GM21528 (cell line): ENCODE measurements at regions not wholly inside any gene's neighbourhood (a gene's known extent, or its start where the extent isn't known, plus 50 kb on each side); places are given as distances from the start of the nearest gene placed in this dataset.

Experiments
- ATAC-seq: cut with Tn5 transposase; IDR thresholded peaks from one replicate; pipeline ENCODE4 v1.9.1; 2021; ENCODE audit warnings: mild to moderate bottlenecking, moderate library complexity; ENCODE audit not compliant: unreplicated experiment, low FRiP score

- no peak for ATAC-seq
These were observed 318.9 kb upstream of the HS6ST1 start for GRCh38 chr2:128637481-128638155.

GRCh38 chr2:128638341-128639119 lies 319.9 kb upstream of the HS6ST1 start:
- ATAC-seq, result no peak

GRCh38 chr2:128639120-128639477 lies 320.4 kb upstream of the HS6ST1 start:
- no peak for ATAC-seq

DNA sequence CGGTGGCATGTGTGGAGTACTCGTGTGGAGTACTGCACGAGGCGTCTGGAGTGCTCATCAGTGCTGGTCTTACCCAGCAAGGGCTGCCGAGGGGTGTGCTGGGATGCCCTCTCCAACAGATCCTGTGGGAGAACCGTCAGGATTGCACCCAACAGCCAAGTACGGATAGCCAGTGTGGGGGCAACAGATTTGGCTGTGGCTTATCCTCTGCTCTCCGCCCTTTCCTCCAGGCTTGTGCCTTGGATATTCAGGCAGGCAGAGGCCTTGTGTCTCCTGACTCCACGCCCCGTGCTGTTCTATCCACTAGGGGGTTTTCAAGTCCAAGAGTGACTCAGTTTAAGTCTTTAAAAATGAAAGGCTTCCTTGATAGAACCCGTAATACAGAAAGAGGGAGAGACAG lies 321.0 kb upstream of the HS6ST1 start:
- no peak for ATAC-seq

DNA sequence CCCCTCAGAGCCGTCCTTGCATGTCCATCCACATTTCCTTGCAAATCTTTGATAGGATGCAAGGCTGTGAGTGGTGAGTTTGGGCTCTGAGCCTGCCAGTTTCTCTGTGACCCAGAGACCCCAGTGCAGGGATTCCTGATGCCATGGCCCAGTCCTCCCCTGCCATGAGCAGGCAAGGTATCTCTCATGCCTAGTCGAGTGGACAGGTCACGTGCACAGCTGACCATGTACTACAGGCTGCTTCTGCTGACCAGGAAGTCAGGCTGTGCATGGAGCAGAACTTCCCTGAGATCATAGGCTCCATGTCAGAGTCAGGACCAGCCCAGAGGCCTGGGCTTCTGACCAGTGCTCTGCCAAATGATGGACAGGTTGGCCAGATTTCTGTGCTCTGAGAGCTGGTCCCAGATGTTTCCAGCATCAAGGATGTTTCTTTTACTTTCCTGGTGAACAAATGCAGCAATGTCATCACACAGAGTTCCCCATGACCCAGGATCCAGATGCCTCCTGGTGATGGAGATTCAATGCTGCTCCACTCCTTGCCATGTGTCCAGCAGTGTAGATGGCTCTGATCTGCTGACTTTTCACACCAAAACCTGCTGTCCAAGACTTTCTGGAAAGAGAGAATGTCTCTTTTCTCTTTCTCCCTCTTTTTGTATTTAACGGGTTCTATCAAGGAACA lies 321.6 kb upstream of the HS6ST1 start:
- no peak for ATAC-seq

- no peak for ATAC-seq
These were observed 322.2 kb upstream of the HS6ST1 start for GRCh38 chr2:128640845-128641360.

GRCh38 chr2:128641421-128642080 lies 322.9 kb upstream of the HS6ST1 start:
- ATAC-seq, result no peak

DNA sequence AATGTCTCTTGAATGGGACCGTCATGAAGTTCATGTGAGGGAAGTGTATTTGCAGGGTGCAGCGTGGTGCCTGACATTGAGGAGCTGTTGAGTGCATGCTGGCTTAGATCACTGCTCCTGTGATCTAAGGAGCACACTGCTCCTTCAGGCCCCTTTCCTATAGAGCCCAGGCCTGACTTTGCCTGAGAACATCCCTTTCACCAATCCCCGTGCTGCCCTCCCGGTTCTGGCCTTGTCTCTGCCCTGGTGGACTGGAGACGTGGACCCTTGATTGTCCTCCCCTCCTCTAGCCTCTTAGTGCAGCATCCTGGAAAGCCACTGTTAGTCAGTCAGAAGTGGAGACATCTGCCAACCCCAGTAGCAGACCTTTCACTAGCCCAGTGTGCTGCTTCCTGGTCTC lies 323.6 kb upstream of the HS6ST1 start:
- no peak for ATAC-seq

- no peak for ATAC-seq
These were observed 324.2 kb upstream of the HS6ST1 start for GRCh38 chr2:128642821-128643220.

- no peak for ATAC-seq
These were observed 324.8 kb upstream of the HS6ST1 start for GRCh38 chr2:128643221-128644065.

GRCh38 chr2:128644156-128644555 lies 325.5 kb upstream of the HS6ST1 start:
- no peak for ATAC-seq

DNA sequence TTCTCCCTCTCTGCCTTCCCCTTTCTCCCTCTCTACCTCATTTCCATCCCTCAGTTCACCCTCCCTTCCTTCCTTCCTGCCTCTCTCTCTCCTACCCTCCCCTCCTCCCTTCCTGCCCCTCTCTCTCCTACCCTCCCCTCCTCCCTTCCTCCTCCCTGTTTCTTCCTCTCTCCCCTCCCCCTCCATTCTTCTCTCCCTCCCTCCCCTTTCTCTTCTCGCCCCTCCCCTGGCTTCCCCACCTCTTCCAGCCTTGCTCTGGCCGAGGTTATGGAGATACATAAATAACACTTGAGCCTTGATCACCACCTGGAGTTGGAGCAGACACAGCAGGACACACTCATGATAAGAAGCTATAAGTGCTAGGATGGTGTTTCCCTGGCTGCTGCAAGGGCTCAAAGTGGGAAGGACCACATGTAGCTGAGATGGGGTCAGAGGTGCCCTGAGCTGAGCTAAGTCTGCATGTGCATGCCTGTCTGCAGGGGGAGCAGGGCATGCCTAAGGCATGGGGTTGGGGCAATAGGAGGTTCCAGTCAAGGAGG lies 326.1 kb upstream of the HS6ST1 start:
- ATAC-seq, result no peak

DNA sequence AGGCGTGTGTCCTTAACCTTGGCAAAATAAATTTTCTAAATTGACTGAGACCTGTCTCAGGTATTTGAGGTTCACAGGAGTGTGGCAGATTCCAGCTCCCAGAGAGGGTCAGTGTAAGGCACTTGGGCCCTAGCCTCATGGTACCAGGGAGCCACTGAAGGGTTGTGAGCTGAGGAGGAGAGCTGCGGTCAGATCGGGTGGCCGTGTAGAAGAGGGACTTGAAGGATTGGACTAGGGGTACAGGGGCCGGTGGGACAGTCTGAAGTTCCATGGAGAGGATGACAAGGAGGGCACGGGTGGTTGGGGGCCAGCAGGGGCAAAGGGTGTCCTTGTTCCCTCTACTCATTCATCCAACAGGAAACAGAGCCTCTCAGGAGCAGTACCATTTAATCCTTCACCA lies 327.0 kb upstream of the HS6ST1 start:
- no peak for ATAC-seq

GRCh38 chr2:128646091-128646490 lies 327.4 kb upstream of the HS6ST1 start:
- ATAC-seq, result no peak

DNA sequence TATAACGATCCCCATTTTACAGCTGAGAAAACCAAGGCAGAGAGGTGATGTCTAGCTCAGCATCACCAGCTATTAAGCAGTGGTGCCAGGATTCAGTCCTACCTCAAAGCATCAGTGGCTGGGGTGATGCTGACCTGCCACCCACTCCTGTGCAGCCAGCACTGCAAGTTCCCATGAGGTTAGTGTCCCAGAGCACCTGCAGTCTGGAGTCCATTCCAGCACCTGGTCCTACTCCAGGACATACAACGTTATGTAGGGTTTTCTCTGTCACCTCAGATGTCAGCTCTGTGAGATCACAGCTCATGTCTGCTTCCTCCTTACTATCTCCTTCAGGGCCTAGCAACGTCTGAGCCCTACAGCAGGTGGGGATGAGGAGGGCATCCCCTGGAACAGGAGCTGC lies 328.0 kb upstream of the HS6ST1 start:
- ATAC-seq, result no peak

GRCh38 chr2:128651000-128651399 lies 332.3 kb upstream of the HS6ST1 start:
- ATAC-seq, result no peak

DNA sequence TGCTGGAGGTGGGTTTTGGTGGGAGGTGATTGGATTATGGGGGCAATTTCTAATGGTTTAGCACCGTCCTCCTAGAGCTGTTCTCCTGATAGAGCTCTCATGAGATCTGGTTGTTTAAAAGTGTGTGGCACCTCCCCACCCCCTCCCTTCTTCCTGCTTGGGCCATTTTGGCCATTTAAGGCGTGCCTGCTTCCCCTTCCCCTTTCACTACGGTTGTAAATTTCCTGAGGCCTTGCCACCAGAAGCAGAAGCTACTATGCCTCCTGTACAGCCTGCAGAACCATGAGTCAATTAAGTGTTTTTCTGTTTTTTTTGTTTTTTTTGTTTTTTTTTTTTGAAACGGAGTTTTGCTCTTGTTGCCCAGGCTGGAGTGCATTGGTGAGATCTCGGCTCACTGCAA lies 335.7 kb upstream of the HS6ST1 start:
- ATAC-seq, result no peak

GRCh38 chr2:128660836-128661235 lies 342.2 kb upstream of the HS6ST1 start:
- ATAC-seq, result no peak

DNA sequence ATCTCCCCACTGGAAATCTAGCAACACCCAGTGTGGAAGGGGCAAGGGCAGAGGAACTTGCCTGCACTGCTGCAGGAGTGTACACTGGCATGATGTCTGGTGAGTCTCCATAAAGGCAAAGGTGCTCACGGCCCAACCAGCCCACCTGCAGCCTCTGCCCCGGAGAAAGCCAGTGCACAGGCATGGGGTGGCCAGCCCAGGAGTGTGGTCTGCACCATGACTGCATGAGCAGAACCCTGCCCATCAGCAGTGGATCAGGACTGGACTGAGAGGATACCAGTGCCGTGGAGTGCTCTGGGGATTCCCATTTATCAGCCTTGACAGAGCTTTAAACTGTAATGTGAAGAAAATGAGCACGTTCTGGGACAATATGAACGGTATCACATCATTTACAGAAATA lies 342.6 kb upstream of the HS6ST1 start:
- ATAC-seq, result no peak

GRCh38 chr2:128662051-128662471 lies 343.4 kb upstream of the HS6ST1 start:
- ATAC-seq, result no peak
